Kidney (tissue), 13 donors: ENCODE measurements at regions not wholly inside any gene's neighbourhood (a gene's known extent, or its start where the extent isn't known, plus 50 kb on each side); places are given as distances from the start of the nearest gene placed in this dataset.
A peak's percentile ranks its signal among the peaks of the same experiment; 100 is the strongest.

Source experiments
- DNase-seq, 5 donors: peaks; one replicate each; pipeline ENCODE4 v3.0.0-alpha.2; 2013 to 2020
- FAIRE-seq: peaks from 2 replicates; lab custom pipeline; 2012; peaks lifted over from hg19 to GRCh38; lab: Jason Lieb, UNC
- H3K27ac ChIP-seq, 2 donors: one replicate each; pipeline ENCODE4 v1.7.0; 2013; ENCODE audit warnings: low read depth in 2 of 2, low read length in 2 of 2, inconsistent platforms in 1 of 2
- H3K27me3 ChIP-seq: one replicate; pipeline ENCODE4 v1.7.1; 2013; ENCODE audit warnings: low read length, inconsistent platforms; ENCODE audit not compliant: control insufficient read depth, insufficient read depth
- H3K36me3 ChIP-seq, 3 donors: one replicate each; pipeline versions ENCODE4 v1.7.0 to v1.7.1; 2013; ENCODE audit warnings: low read length in 3 of 3, control low read depth in 1 of 3, inconsistent platforms in 1 of 3; ENCODE audit not compliant: insufficient read depth in 3 of 3, control insufficient read depth in 2 of 3
- H3K4me1 ChIP-seq, 3 donors: one replicate each; pipeline versions ENCODE4 v1.7.0 to v1.7.1; 2013; ENCODE audit warnings: low read length in 3 of 3, inconsistent platforms in 1 of 3, low read depth in 1 of 3; ENCODE audit not compliant: control insufficient read depth in 2 of 3, insufficient read depth in 2 of 3
- H3K4me3 ChIP-seq, 3 donors: one replicate each; pipeline versions ENCODE4 v1.7.0 to v1.8.1; 2013; ENCODE audit warnings: low read length in 3 of 3, control low read depth in 1 of 3, inconsistent platforms in 1 of 3
- H3K9ac ChIP-seq, 3 donors: one replicate each; pipeline versions ENCODE4 v1.7.0 to v1.7.1; 2013; ENCODE audit warnings: low read length in 3 of 3, control low read depth in 1 of 3, inconsistent platforms in 1 of 3
- H3K9me3 ChIP-seq, 3 donors: one replicate each; pipeline versions ENCODE4 v1.7.0 to v1.7.1; 2013; ENCODE audit warnings: low read length in 3 of 3, control low read depth in 1 of 3, inconsistent platforms in 1 of 3; ENCODE audit not compliant: control insufficient read depth in 2 of 3, insufficient read depth in 1 of 3
- intact Hi-C: fragments of 100-400 bp; cut with DNase I; formaldehyde crosslinking; loops from one replicate; pipeline ENCODE4 v1.11.1; 2022
- TF ChIP-seq, protein P1 (sequence below): IDR thresholded peaks from 3 replicates; pipeline ENCODE4 v1.5.1; 2012; ENCODE audit warnings: mild to moderate bottlenecking, moderate library complexity, borderline replicate concordance; ENCODE audit not compliant: insufficient read depth; ENCODE audit errors: extremely low read depth
- donor health status: control.
- donor health status: control.
- donor health status: control.
- donor health status: control.
- donor health status: control.
- donor health status: DM: yes; HTN: yes; CAD: no.
- donor health status: Normal renal cell carcinoma (clear cell type).

DNA sequence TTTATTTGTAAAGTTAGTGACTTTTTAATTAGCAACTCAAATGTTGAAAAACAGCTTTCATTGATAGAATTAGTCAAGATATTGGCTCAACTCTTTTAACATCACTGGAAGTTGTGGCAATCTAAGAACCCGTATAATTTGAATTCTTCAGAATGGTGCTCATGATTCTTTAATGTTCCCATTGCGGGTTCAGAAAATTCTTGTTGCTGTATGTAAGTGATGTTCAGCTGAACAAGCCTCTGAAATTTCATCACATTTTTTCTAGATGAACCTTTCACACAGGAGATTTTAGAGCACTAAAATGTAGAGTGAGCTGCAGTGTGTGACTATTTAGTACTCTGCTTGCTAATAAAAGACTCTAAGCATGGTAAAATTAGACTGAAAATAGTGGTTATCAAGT, 1317.7 kb downstream of the FSTL5 start:
- DNase-seq (no peak), FAIRE-seq (no peak)
- no peak overlapping the region for H3K9ac ChIP-seq
- H3K27me3 ChIP-seq: no peaks in the 10 kb centered on the region
- TF ChIP-seq, protein P1, sequence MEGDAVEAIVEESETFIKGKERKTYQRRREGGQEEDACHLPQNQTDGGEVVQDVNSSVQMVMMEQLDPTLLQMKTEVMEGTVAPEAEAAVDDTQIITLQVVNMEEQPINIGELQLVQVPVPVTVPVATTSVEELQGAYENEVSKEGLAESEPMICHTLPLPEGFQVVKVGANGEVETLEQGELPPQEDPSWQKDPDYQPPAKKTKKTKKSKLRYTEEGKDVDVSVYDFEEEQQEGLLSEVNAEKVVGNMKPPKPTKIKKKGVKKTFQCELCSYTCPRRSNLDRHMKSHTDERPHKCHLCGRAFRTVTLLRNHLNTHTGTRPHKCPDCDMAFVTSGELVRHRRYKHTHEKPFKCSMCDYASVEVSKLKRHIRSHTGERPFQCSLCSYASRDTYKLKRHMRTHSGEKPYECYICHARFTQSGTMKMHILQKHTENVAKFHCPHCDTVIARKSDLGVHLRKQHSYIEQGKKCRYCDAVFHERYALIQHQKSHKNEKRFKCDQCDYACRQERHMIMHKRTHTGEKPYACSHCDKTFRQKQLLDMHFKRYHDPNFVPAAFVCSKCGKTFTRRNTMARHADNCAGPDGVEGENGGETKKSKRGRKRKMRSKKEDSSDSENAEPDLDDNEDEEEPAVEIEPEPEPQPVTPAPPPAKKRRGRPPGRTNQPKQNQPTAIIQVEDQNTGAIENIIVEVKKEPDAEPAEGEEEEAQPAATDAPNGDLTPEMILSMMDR: no peak
- no peaks in the 10 kb centered on the region for H3K4me1 ChIP-seq
- no peak overlapping the region for H3K4me3 ChIP-seq
- no peaks in the 10 kb centered on the region for H3K9me3 ChIP-seq
- intact Hi-C loops: no loop called here
- H3K36me3 ChIP-seq: no peaks in the 10 kb centered on the region
- no peak overlapping the region for H3K27ac ChIP-seq

DNA sequence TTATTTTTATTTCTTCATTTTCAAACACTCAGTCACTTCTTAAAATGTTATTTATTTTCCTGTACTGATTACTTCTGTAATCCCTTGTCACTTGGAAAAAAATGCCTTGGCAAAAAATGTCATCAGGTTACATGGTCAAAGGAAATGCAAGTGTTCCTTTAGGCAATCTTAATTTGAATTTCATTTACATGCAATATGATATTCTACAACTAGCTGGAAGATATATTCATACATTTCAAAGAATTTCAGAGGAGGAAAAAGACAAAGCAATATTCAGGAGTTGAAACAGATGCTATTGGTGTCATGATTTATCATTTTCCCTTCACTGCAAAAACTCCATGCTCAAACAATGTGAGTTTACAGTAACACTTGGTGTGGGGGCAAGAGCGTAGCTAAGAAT, 1316.6 kb downstream of the FSTL5 start:
- no peaks in the 10 kb centered on the region for H3K36me3 ChIP-seq
- peak in 1 of 5 donors; percentile 20 for DNase-seq
- H3K27me3 ChIP-seq: no peaks in the 10 kb centered on the region
- H3K9ac ChIP-seq: no peak overlapping the region
- TF ChIP-seq, protein P1: no peak
- FAIRE-seq: no peak
- H3K9me3 ChIP-seq: no peaks in the 10 kb centered on the region
- intact Hi-C loops: no loop called here
- no peak overlapping the region for H3K27ac ChIP-seq
- H3K4me1 ChIP-seq: no peaks in the 10 kb centered on the region
- H3K4me3 ChIP-seq: no peak overlapping the region

DNA sequence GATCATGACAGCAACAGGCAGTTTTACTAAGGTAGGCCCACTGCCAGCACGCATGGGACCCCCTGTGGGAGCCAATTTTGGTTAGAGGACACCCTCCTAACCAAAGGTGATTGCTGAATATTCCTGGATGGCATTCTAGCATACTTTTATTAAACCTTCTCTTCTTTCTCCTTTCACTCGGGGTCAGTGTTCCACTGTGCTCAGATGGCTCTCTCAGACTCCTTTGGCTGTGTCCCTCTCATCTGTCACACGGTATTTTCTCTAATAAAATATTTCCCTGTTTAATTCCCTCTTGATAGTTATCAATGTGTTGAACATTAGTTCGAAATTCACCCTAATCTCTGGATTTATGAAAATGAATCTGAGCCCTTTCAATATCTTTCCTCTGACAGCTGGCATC, 1315.3 kb downstream of the FSTL5 start:
- no peak overlapping the region for H3K9ac ChIP-seq
- H3K4me1 ChIP-seq: no peaks in the 10 kb centered on the region
- no peak overlapping the region for H3K4me3 ChIP-seq
- FAIRE-seq: no peak
- H3K9me3 ChIP-seq: no peaks in the 10 kb centered on the region
- TF ChIP-seq, protein P1: no peak
- H3K27me3 ChIP-seq: no peaks in the 10 kb centered on the region
- intact Hi-C loops: no loop called here
- no peak for DNase-seq
- no peak overlapping the region for H3K27ac ChIP-seq
- H3K36me3 ChIP-seq: no peaks in the 10 kb centered on the region

DNA sequence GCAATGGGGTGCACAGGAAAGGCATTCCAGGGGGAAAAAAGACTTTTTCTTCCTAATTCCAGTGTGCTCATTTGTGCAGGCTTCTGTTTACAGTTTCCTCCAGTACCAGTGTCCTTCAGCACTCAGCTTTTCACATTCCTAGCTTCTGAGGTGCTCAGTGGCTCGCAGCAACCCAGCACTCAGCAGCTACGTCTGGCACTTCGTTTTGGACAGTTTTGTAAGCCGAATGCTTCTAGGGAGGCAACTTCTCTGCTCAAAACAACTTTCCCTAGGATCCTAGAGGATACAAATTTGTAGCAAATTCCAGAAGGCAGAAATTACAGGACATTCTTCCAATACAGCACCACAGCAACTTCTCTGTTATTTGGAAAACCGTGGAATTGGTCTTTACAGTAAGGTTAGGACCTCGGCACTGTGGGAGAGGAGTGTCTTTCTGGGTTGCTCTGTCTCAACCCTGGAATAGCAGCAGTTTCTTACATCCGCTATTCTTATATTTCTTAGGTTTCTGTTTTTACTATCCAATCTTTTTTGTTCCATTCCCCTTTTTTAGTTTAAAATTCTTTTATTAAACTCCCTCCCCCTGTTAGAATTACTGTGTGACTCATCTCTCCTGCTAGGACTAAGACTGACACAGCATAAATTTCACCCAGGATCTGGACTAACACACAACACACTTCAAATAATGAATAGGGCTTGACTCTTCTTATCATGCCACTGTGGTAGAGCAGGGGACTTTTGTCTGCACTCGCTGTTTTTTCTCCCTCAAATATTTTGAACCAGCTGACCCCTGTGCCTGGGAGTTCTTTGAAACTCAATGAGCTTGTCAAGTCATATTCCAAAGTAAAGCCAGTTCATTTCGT, 1314.7 kb downstream of the FSTL5 start:
- FAIRE-seq: no peak
- Histone ChIP-seq H3K4me1 (no peaks in the 10 kb centered on the region), H3K4me3 (no peak overlapping the region), H3K27me3 (no peaks in the 10 kb centered on the region), H3K36me3 (no peaks in the 10 kb centered on the region), H3K9ac (no peak overlapping the region), H3K27ac (no peak overlapping the region), H3K9me3 (no peaks in the 10 kb centered on the region)
- no peak for DNase-seq
- intact Hi-C loops: no loop called here
- TF ChIP-seq, protein P1: no peak
